ENCODE measurements at regions not wholly inside any gene's neighbourhood (a gene's known extent, or its start where the extent isn't known, plus 50 kb on each side); places are given as distances from the start of the nearest gene placed in this dataset.
"Not testable (repeated sequence)": the region's sequence is repeated elsewhere in the genome, so short reads cannot be mapped to it uniquely, and the experiment has no call there.

DNA sequence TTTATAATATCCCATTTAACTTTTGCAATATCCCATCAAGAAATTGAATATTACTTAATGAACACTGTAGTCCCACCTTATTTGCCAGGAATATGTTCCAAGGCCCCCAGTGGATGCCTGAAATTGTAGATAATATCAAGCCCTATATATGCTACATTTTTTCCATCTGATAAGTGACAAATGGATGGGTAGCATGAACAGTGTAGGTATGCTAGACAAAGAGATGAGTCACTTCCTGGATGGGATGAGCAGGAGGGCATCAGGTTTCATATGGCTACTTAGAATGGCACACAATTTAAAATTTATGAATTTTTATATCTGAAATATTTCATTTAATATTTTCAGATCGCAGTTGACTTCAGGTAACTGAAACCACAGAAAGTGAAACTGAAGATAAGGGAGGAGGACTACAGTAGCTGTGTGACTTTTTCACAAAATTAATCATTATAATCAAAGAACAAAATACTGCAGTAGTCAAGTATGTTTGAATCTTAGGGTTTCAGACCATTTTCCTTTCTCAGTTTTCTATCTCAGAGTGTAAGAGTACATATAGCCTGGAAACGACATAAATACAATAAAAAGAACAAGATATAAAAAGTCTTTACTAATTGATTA, 636.4 kb upstream of the ARRDC3 start:
- TF ChIP-seq, protein P1, sequence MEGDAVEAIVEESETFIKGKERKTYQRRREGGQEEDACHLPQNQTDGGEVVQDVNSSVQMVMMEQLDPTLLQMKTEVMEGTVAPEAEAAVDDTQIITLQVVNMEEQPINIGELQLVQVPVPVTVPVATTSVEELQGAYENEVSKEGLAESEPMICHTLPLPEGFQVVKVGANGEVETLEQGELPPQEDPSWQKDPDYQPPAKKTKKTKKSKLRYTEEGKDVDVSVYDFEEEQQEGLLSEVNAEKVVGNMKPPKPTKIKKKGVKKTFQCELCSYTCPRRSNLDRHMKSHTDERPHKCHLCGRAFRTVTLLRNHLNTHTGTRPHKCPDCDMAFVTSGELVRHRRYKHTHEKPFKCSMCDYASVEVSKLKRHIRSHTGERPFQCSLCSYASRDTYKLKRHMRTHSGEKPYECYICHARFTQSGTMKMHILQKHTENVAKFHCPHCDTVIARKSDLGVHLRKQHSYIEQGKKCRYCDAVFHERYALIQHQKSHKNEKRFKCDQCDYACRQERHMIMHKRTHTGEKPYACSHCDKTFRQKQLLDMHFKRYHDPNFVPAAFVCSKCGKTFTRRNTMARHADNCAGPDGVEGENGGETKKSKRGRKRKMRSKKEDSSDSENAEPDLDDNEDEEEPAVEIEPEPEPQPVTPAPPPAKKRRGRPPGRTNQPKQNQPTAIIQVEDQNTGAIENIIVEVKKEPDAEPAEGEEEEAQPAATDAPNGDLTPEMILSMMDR (IDR thresholded peaks at IDR 0.05) = no peak
- Histone ChIP-seq H3K27ac (no peak overlapping the region), H3K4me3 (no peak overlapping the region)
- no peak for DNase-seq (ENCODE audit: low spot score)

DNA sequence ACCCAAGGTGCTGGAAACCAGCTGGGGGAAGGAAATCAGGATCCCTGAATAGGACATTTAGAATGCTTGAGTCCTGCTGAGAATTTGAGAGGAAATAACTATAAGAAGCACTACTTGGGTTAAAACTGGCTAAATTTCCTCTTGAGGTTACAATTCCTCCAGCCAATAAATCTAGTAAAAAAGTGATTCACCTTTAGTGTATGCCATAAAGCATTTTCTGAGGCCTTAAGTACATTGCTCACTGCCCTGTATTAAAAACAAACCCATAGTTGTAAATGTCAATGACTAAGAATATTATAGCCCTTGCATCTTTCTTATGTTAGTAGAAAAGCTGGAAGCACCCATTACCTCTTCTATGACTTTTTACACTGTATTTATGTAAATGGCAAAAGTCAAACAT, 634.7 kb upstream of the ARRDC3 start:
- TF ChIP-seq, protein P1 (IDR thresholded peaks at IDR 0.05) = no peak
- no peak for DNase-seq (ENCODE audit: low spot score)
- H3K27ac ChIP-seq = no peak overlapping the region
- no peak overlapping the region for H3K4me3 ChIP-seq

DNA sequence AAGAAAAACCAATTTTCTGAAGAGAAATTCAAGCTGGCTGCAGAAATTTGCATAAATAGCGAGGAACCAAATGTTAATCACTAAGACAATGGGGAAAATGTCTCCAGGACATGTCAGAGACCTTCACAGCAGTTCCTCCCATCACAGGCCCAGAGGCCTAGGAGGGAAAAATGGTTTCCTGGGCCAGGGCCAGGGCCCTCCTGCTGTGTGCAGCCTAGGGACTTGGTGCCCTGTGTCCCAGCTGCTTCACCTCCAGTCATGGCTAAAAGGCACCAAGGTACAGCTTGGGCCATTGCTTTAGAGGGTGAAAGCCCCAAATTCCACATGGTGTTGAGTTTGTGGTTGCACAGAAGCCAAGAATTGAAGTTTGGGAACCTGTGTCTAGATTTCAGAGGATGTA, 628.7 kb upstream of the ARRDC3 start:
- not testable (repeated sequence) for H3K27ac ChIP-seq; DNase-seq (ENCODE audit: low spot score); H3K4me3 ChIP-seq

DNA sequence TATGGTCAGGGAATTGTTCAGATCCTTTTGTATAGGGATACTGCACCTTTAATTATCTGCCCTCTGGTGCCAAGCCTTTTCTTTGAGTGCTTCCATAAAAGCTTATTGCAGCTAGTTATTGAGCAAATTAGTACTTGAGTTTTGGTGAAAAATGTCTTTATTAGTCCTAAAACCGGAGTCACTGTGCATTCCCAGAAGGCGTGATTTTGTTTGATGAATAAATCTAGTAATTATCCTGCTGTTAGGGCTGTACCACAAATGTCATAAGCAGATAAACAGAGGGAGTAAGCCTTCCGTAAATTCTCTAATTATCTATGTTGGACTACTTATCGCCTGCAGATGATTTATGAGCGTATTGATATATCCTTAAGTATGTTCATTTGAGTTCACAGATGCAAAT, 620.7 kb upstream of the ARRDC3 start:
- H3K27ac ChIP-seq = no peak overlapping the region
- no peak overlapping the region for H3K4me3 ChIP-seq
- TF ChIP-seq, protein P1 (IDR thresholded peaks at IDR 0.05) = no peak
- DNase-seq (ENCODE audit: low spot score) = no peak

DNA sequence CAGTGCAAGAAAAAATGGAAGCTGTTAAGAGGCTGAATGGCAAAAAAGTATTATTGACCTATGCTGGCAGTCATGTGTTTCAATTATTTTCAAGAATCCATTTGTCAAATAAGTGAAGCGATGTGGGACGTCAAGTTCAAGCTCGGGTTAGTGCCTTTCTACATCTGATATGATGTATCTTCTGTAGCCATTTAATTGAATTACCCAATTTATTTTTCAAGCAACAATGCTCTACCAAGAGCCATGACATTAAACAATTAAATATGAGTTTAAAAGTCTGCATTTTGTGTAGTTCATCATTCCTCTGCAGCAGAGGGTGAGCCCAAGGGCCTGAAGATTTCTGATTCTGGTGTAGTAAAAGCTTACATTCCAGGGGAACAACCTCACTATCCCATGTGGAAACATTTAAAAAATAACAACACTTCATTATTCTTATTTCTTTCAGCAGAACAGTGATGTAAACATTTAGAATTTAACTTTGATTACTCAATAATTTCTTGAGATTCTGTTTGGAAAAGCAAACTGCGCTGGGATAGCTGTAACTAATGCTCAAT, 619.7 kb upstream of the ARRDC3 start:
- DNase-seq (ENCODE audit: low spot score) = no peak
- H3K27ac ChIP-seq = no peak overlapping the region
- TF ChIP-seq, protein P1 (IDR thresholded peaks at IDR 0.05) = no peak
- no peak overlapping the region for H3K4me3 ChIP-seq

DNA sequence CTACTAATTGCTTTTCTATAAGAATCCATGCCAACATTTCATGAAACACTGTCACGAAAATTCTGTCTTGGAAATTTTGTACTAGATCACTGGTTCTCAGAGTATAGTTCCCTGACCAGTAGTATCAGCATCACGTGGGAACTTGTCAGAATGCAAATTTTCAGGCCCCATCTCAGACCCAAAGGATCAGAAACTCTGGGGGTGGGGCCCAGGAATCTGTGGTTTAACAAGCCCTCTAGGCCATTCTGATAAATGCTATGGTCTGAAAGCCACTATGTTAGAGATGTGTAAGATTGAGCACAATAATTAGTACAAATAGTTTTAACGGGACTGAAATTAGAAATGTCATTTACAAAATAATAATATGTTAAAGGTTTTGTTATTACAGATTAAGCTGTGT, 615.7 kb upstream of the ARRDC3 start:
- Histone ChIP-seq H3K4me3 (no peak overlapping the region), H3K27ac (no peak overlapping the region)
- DNase-seq (ENCODE audit: low spot score) = no peak
- TF ChIP-seq, protein P1 (IDR thresholded peaks at IDR 0.05) = no peak

DNA sequence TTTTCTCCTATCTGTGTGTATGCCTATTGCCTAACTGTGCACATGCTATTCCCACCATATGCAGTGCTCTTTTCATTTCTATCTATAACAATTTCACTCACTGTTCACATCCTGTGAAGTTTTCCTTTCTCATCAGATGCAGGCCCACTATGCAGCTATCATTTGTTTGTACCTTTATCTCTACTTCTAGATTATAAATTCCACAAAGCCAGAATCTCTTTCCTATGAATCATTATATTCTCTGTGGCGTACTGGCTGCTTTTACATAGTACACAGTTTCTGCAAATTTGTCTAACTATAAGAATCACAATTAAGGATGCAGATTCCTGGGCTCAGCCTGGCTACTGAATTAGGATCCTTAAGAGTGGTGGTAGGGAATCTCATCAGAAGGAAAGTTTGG, 600.8 kb upstream of the ARRDC3 start:
- Histone ChIP-seq H3K27ac (no peak overlapping the region), H3K4me3 (no peak overlapping the region)
- TF ChIP-seq, protein P1 (IDR thresholded peaks at IDR 0.05) = no peak
- DNase-seq (ENCODE audit: low spot score) = no peak
